ENCODE measurements at regions not wholly inside any gene's neighbourhood (a gene's known extent, or its start where the extent isn't known, plus 50 kb on each side); places are given as distances from the start of the nearest gene placed in this dataset.

DNA sequence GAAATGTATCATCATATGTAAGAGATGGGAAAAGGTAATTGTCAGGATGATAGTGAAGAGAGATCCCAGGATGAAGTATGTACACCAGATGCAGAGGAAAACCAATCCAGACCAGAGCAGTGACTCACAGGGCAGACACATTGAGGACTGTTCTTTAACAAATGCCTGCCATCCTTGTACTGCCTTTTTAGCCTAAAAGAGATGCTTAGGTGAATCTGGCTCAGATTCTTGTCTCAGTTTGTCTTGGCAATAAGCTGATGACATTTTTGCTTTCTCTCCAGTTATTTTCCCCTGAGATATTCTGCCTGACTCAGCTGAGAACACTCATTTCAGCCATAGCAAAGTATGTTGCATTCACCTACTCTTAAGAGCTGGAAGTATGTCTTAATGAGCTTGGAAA lies 405.3 kb upstream of the USP15 start:
- TF ChIP-seq, protein P1, sequence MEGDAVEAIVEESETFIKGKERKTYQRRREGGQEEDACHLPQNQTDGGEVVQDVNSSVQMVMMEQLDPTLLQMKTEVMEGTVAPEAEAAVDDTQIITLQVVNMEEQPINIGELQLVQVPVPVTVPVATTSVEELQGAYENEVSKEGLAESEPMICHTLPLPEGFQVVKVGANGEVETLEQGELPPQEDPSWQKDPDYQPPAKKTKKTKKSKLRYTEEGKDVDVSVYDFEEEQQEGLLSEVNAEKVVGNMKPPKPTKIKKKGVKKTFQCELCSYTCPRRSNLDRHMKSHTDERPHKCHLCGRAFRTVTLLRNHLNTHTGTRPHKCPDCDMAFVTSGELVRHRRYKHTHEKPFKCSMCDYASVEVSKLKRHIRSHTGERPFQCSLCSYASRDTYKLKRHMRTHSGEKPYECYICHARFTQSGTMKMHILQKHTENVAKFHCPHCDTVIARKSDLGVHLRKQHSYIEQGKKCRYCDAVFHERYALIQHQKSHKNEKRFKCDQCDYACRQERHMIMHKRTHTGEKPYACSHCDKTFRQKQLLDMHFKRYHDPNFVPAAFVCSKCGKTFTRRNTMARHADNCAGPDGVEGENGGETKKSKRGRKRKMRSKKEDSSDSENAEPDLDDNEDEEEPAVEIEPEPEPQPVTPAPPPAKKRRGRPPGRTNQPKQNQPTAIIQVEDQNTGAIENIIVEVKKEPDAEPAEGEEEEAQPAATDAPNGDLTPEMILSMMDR (conservative IDR thresholded peaks at IDR 0.05; ENCODE audit: low read length) = no peak

DNA sequence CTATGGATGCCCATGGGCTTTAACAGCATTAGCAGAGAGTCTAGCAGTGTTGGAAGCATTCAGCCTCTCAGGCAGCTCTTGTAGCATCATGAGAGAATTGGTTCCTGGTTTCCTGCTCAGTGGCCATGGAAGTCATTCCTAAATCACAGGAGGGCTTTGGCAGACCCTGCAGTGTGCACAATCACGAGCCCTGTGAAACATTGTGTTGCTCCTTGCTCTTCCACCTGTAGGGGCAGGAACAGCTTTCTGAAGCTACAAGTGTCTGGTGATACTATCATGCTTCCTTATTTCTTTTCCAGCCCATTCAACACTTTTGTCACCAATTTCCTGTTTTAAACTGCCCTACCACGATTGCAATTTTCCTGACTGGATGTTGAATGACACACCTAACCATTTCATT lies 402.2 kb upstream of the USP15 start:
- TF ChIP-seq, protein P1 (conservative IDR thresholded peaks at IDR 0.05; ENCODE audit: low read length) = no peak
- DNase-seq (ENCODE audit: low read depth) = no peak
- H3K4me3 ChIP-seq (ENCODE audit: low read length) = no peak overlapping the region

More for the DNA sequence above, 405.3 kb upstream of the USP15 start:
- DNase-seq (ENCODE audit: low read depth) = peak; percentile 1
- H3K4me3 ChIP-seq (ENCODE audit: low read length) = no peak overlapping the region

DNA sequence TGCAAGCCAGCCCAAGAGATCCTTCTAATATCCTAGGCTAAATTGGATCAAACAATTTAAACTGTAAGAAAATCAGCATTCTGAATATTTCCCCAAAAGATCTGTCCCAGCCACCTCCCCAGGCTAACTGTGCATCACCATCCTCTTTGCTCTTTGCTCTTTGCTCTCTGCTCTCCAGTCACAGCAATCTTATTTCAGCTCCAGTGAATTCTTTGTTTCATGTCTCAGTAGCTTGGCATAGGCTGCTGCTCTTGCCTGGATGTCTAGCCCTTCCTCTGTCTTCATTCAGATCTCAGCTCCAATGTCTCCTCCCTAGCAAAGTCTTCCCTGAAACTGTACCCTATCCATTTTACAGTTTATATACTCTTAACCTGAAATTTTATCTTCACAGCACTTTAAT lies 399.8 kb upstream of the USP15 start:
- DNase-seq (ENCODE audit: low read depth) = no peak
- TF ChIP-seq, protein P1 (conservative IDR thresholded peaks at IDR 0.05; ENCODE audit: low read length) = no peak
- no peak overlapping the region for H3K4me3 ChIP-seq (ENCODE audit: low read length)

DNA sequence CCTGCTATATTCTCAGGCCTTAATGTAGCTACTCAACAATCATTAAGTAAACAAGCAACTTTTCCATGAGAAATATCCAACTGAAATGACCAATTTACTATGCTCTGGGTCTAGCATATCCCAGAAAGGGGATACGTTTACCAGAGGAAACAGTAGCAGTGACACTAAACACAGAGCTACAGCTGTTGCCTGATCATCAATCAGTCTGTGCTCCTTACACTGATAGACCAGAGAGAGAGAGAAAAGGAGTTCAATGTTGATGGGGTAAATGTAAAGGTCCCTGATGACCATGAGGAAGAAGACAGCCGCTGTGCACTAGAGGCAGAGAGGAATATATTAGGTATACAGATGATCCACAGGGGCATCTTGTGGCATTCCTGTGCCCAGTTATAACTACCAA lies 397.2 kb upstream of the USP15 start:
- H3K4me3 ChIP-seq (ENCODE audit: low read length) = no peak overlapping the region
- DNase-seq (ENCODE audit: low read depth) = no peak
- TF ChIP-seq, protein P1 (conservative IDR thresholded peaks at IDR 0.05; ENCODE audit: low read length) = no peak

DNA sequence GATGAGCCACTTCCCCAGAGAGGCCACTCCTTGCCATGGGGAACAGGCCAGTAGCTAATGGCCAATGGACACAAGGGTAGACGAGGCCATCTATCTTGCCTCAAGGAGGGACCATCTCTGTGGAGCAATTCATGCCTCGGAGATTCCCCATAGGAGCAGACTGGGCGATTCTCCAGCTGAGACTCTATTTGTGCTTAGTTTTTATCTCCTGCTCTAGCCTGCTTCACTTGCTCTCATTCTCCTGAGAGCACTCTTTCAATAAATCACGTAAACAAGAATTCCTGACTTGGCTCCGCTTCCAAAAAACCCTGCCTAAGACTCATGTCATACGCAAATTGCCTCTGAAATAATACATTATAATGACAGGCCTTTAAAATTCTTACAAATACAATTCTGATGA lies 396.4 kb upstream of the USP15 start:
- TF ChIP-seq, protein P1 (conservative IDR thresholded peaks at IDR 0.05; ENCODE audit: low read length) = no peak
- H3K4me3 ChIP-seq (ENCODE audit: low read length) = no peak overlapping the region
- DNase-seq (ENCODE audit: low read depth) = no peak

DNA sequence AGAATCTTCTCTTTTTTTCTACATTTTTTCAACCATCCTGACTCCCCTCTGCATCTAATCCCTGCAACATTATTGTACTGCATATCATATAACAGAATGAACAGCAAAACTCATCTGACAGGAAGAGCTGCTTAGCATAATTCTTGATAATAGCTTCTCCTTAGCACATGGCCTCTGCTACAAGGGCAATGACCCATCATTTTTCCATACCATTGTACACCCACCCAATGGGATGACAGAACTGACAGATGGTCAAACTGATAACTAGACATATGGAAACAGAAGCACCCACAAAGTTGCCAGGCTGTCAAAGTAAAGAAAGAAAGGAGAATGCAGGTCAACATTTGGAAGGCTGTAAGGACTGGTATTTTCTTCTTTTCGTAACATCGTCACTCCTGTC lies 390.4 kb upstream of the USP15 start:
- TF ChIP-seq, protein P1 (conservative IDR thresholded peaks at IDR 0.05; ENCODE audit: low read length) = no peak
- H3K4me3 ChIP-seq (ENCODE audit: low read length) = no peak overlapping the region

DNA sequence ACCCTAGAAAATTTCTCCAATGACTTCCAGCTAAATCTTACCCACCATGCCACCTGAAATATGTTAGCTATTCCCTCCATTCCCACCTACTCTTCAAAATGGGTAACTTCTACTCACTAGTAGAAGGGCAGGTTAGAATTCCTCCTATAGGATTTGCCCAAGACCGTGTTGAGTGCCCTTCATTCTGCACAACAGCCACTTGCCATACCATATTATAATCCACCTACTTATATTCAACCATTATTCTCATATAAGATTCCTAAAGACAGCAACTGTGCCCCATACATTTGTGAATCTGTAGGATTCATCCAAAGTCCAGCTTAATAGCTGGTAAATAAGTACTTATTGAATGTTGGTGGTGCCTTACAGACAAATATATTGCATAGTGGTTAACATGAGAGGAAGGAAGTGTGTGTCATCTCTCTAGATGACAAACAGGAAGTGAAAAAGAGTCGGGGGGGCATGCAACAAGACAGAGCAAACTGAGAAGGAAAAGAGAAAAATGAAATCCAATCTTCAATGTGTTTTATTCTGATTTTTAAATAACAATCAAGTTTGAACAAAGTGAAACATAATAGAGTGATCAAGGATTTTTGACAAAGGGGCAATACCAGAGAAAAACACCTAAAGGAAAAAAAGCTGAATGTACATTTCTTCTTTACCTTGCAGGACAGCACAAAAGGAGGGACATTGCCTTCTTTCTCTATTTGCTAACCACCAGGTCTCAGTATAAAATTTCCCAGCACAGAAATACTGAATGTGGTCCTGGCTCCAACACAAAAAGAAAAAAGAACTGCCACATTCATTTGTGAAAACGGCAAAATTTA lies 389.3 kb upstream of the USP15 start:
- no peak for DNase-seq (ENCODE audit: low read depth)
- no peak overlapping the region for H3K4me3 ChIP-seq (ENCODE audit: low read length)

More for the DNA sequence above, 390.4 kb upstream of the USP15 start:
- DNase-seq (ENCODE audit: low read depth) = no peak

More for the DNA sequence above, 389.3 kb upstream of the USP15 start:
- TF ChIP-seq, protein P1 (conservative IDR thresholded peaks at IDR 0.05; ENCODE audit: low read length) = no peak
